CD4-positive, alpha-beta T cell treated with Interleukin-10 for 1 hour (primary cell): ENCODE measurements at regions not wholly inside any gene's neighbourhood (a gene's known extent, or its start where the extent isn't known, plus 50 kb on each side); places are given as distances from the start of the nearest gene placed in this dataset.

Source experiments
- DNase-seq: peaks from one replicate; pipeline ENCODE4 v3.0.0-alpha.2; 2020

DNA sequence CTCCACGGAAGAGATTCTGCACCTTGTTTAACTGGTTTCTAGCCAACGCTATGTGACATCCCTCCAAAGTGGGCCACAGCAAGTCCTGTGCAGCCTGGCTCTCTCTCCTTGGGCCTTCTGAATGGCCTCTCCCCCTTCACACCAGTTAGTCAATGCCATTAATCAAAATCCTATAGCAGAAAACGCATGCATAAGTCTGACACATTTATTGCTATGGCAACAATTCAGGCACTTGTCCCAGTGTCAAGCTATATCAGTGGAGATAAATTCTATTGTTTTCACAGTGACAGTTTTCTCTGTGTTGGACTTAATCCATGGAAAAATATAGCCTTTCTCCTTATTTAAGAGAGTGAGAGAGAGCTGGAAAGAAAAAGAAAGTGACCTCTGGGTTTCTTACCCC, 87.2 kb upstream of the TOX3 start:
- no peak for DNase-seq

- DNase-seq: no peak
These were observed 86.3 kb upstream of the TOX3 start for GRCh38 chr16:52633230-52633629.

DNA sequence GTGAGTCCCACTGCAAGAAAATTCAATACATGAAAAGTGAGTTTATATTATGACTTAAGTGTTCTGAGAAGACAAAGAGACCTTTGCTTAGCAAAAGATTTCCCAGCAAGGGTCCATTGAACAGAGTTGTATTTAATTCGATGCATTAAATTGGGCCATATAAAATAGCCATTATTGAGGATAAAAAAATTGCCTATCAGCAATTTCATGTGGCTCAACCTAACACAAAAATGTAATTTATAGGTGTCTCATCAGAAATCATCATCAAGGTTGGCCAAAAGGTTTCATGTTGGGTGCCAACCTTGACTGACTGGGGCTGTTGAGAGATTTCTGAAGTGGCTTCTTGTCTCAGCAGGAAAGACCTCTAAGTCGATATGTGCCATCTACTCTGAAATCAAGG, 84.8 kb upstream of the TOX3 start:
- DNase-seq: no peak

GRCh38 chr16:52630711-52631110, 83.8 kb upstream of the TOX3 start:
- DNase-seq: no peak

GRCh38 chr16:52629296-52629695, 82.4 kb upstream of the TOX3 start:
- DNase-seq: no peak

DNA sequence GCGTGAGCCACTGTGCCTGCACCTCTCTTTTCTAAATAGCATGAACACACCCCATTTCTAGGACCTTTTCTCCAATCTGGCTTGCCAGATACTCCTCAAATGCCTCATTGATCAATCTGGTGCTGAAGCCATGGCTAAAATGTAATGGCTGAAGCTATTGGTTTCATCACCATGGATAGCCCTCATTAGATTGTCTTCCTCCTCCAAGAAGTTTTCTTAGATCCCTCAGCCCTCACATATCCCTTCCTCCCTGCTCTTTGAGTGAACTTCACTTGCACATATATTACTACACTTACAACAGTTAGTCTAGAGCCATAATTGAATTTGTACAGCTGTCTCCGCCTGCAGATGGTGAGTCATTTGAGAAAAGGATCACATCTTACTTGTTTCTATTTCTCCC, 77.9 kb upstream of the TOX3 start:
- DNase-seq: no peak

DNA sequence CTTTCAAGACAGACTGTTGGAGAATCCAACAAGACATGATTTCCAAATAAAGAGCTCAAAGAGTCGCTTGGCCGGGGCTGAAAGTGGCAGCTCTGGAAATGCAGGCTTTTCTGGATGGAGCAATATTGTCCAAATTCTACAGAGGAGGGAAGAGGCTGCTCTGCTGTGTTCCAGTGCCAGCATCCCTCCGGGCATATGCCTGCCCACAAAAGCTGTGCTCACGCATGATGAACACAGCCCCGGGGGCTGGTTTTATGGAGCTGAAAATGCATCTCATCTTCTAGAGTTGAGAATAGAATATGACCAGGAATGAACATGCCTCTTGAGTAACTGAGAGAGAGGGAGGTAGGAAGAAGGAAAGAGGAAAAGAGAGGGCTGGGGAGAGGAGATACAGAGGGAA, 74.7 kb upstream of the TOX3 start:
- DNase-seq: no peak

DNA sequence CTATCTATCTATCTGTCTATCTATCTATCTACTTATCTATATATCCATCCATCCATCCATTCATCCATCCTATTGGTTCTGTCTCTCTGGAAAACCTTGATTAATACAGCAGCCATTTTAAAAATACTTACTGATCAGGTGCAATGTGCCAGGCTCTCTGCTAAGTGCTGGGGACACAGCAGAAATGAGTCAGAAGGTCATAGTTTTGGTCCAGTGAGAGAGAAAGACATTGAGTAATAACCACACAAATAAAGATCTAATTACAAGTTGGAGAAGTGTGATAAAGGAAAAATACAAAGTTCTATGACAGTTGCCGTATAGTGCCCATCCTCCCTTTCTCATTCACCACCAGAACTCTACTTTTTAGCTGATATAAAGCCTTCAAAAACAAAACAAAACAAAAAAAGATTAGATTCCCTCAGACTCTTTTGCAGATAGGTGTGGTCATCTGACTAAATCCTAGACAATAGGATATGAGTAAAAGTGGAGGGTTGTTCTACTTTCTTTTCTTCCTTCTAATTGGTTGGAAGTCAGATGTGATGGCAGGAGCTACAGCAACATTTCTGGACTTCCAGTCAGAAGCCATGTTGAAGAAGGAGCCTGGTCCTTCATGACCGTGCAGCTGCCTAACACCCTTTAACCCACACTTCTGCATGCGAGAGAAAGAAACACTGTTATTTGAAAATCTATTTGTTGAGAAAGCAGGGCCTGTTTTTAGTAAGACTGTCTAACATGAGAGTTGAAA, 72.0 kb upstream of the TOX3 start:
- DNase-seq: no peak

- no peak for DNase-seq
These were observed 70.6 kb upstream of the TOX3 start for GRCh38 chr16:52617591-52617990.

DNA sequence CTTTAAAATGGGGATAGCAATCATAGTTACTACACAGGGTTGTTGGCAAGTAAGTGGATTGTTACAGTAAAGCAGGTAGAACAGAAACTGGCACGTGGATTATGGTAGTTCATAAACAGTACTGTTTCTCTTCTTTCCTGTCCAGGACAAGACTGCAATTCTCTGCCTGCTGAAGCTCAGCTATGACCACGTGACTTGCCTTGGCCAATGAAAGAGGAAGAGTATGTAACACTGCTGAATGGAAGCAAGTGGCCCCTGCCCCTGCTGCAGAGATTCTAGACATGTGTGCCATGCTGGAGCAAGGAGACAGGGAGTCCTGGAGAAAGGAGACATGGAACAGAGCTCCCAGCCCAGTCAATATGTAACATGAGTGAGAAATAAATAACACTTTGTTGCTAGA, 66.6 kb upstream of the TOX3 start:
- no peak for DNase-seq

GRCh38 chr16:52611817-52612673, 65.1 kb upstream of the TOX3 start:
- DNase-seq: no peak

- no peak for DNase-seq
These were observed 56.1 kb upstream of the TOX3 start for GRCh38 chr16:52603015-52603414.

- DNase-seq: no peak
These were observed 51.0 kb upstream of the TOX3 start for GRCh38 chr16:52597772-52598483.

DNA sequence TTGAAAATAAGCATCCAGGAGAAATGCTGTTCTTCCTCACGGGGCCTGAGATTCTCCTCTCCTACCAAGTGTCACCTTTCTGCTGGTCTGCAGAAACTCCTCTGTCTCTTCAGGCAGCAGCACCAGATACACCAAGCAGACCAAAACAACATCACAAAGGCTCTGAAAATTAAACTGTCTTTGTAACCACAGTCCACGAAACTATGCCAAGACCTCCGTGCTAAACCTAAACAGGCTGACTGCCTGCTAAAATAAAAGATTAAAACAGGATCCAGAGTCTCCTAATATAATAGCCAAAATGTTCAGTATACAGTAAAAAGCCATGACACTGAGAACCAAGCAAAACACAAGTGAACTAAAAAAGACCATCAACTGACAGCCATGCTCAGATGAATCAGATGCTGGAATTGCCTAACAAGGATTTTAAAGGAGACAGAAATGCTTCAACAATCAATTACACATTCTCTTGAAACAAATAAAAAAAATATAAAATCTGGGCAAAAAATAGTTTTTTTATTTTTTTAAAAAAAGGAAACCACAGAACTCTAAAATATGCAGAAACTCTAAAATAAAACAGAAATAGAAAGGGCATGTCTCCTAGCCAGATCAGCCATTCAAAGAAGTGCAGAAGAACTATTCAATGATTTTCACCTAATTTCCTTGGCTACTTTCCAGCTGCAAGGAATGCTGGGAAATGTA, 50.3 kb upstream of the TOX3 start:
- DNase-seq: no peak
